ENCODE measurements at regions not wholly inside any gene's neighbourhood (a gene's known extent, or its start where the extent isn't known, plus 50 kb on each side); places are given as distances from the start of the nearest gene placed in this dataset.
"Not testable (repeated sequence)": the region's sequence is repeated elsewhere in the genome, so short reads cannot be mapped to it uniquely, and the experiment has no call there.

- ChIA-PET CTCF (no interaction called here), POLR2A (no interaction called here)
- TF ChIP-seq CTCF (IDR thresholded peaks at IDR 0.05), result no peak
- DNase-seq (no peak), ATAC-seq (ENCODE audit: low read depth) (no peak)
- Mint-ChIP-seq H3K9me3 (no peaks in the 10 kb centered on the region), H3K4me1 (no peaks in the 10 kb centered on the region), H3K4me3 (no peak overlapping the region), H3K27ac (no peak overlapping the region), H3K27me3 (peaks cover 2% of the 10 kb centered on the region), H3K36me3 (ENCODE audit: low read depth) (no peaks in the 10 kb centered on the region)
- intact Hi-C loops (cut with micrococcal nuclease), result no loop called here
Observed at GRCh38 chr3:181212271-181212670, 222.7 kb upstream of the DNAJC19 start.

DNA sequence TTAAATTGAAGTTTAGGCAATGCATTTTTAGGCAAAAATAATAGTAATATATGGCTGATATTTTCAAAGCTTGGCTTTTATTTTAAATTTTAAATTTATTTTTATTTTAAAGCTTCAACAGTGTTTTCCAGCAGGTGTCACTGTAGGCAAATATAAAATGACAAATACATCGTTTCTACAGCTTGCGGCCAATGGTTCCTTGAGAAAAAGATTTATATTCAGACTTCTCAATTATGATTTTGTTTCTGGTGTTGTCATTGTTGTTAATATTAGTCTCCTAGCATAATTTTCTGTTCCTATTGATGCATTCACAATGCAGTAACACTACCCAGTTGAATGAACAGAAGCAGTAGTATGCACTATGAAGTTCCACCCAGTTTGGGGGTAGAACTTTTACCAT, 220.7 kb upstream of the DNAJC19 start:
- ATAC-seq (ENCODE audit: low read depth) (no peak), DNase-seq (no peak)
- intact Hi-C loops (cut with micrococcal nuclease), result no loop called here
- ChIA-PET CTCF (interaction anchor here (1.6 kb wide), 1 partner anchor 1473 kb away, joined by 5 read pairs; no protein-coding TSS in a partner anchor), POLR2A (no interaction called here)
- no peaks in the 10 kb centered on the region for H3K36me3 Mint-ChIP-seq (ENCODE audit: low read depth)
- no peak for TF ChIP-seq CTCF (IDR thresholded peaks at IDR 0.05)
- H3K4me1 Mint-ChIP-seq, result no peaks in the 10 kb centered on the region
- no peak overlapping the region for H3K4me3 Mint-ChIP-seq
- no peaks in the 10 kb centered on the region for H3K9me3 Mint-ChIP-seq
- H3K27me3 Mint-ChIP-seq, result peaks cover 6% of the 10 kb centered on the region
- no peak overlapping the region for H3K27ac Mint-ChIP-seq

DNA sequence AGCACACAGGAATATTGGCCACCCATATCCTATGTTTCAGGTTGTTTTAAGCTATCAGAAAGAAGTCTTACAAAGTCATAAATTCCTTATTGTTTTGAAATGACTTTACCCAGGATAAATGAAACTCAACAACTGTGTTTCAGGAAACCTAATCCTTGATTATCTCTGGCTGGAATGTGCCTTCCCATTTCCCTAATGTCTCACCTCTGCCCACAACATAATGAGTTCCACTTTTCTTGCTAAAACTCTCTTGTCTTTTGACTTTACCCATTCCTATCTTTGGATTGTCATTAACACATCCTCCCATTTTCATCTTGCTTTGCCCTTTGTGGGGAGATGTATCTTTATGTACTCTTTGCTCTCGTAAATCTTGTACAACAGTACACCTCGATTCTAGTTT, 200.0 kb upstream of the DNAJC19 start:
- Mint-ChIP-seq H3K27me3 (no peaks in the 10 kb centered on the region), H3K9me3 (peaks cover 5% of the 10 kb centered on the region), H3K4me1 (no peaks in the 10 kb centered on the region), H3K27ac (no peak overlapping the region), H3K4me3 (no peak overlapping the region), H3K36me3 (ENCODE audit: low read depth) (no peaks in the 10 kb centered on the region)
- DNase-seq (no peak), ATAC-seq (ENCODE audit: low read depth) (no peak)
- intact Hi-C loops (cut with micrococcal nuclease), result no loop called here
- CTCF ChIA-PET, result no interaction called here
- no peak for TF ChIP-seq CTCF (IDR thresholded peaks at IDR 0.05)
- POLR2A ChIA-PET, result no interaction called here

- intact Hi-C loops (cut with micrococcal nuclease), result no loop called here
- Mint-ChIP-seq H3K36me3 (ENCODE audit: low read depth) (no peaks in the 10 kb centered on the region), H3K4me3 (no peak overlapping the region), H3K9me3 (no peaks in the 10 kb centered on the region), H3K4me1 (no peaks in the 10 kb centered on the region), H3K27ac (no peak overlapping the region), H3K27me3 (no peaks in the 10 kb centered on the region)
- ATAC-seq (ENCODE audit: low read depth) (no peak), DNase-seq (no peak)
- ChIA-PET CTCF (no interaction called here), POLR2A (no interaction called here)
- TF ChIP-seq CTCF (IDR thresholded peaks at IDR 0.05), result no peak
Observed at GRCh38 chr3:181183764-181184163, 194.2 kb upstream of the DNAJC19 start.

DNA sequence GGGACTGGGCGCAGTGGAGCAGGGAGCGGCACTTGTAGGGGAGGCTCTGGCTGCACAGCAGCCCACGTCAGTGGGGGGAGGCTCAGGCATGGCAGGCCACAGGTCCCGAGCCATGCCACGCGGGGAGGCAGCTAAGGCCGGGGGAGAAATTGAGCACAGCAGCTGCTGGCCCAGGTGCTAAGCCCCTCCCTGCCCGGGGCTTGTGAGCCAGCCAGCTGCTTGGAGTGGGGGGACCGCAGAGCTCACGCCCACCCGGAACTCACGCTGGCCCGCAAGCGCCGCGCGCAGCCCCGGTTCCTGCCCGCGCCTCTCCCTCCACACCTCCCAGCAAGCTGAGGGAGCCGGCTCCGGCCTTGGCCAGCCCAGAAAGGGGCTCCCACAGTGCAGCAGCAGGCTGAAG, 193.5 kb upstream of the DNAJC19 start:
- DNase-seq; intact Hi-C loops (cut with micrococcal nuclease); H3K4me3 Mint-ChIP-seq; ATAC-seq (ENCODE audit: low read depth); POLR2A ChIA-PET; H3K4me1 Mint-ChIP-seq; H3K36me3 Mint-ChIP-seq (ENCODE audit: low read depth); H3K9me3 Mint-ChIP-seq; CTCF ChIA-PET; H3K27me3 Mint-ChIP-seq; H3K27ac Mint-ChIP-seq: not testable (repeated sequence)

DNA sequence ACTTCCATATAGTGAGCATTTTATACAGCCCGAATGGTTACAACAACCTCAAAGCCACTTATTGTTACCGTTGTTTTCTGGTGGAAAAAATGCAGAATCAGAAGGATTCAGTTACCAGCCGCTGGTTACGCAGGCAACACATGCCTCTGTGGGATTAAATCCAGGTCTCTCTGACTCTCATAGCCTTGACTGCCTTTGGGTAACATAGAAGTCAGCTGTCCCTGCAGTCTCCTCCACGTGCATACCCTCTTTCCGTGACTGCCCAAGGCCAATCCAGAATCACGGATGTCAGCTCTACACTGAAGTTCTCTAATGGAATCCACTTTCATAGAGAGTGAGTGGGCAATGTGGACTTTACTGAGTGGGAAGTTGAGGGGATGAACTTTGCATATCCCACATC, 189.5 kb upstream of the DNAJC19 start:
- Mint-ChIP-seq H3K27me3 (no peaks in the 10 kb centered on the region), H3K4me1 (no peaks in the 10 kb centered on the region), H3K27ac (no peak overlapping the region), H3K36me3 (ENCODE audit: low read depth) (no peaks in the 10 kb centered on the region), H3K4me3 (no peak overlapping the region), H3K9me3 (no peaks in the 10 kb centered on the region)
- intact Hi-C loops (cut with micrococcal nuclease), result no loop called here
- ATAC-seq (ENCODE audit: low read depth) (no peak), DNase-seq (no peak)
- CTCF ChIA-PET, result no interaction called here
- POLR2A ChIA-PET, result no interaction called here
- no peak for TF ChIP-seq CTCF (IDR thresholded peaks at IDR 0.05)
